ENCODE measurements at regions not wholly inside any gene's neighbourhood (a gene's known extent, or its start where the extent isn't known, plus 50 kb on each side); places are given as distances from the start of the nearest gene placed in this dataset.

GRCh38 chr6:115004982-115005381 is 662.2 kb upstream of the HS3ST5 start:
- Histone ChIP-seq H3K4me2 (no peak overlapping the region), H3K9me2 (ENCODE audit: insufficient read depth) (no peaks in the 10 kb centered on the region), H2AFZ (peak overlapping the region; percentile 29; the same call in 1 of the 2 replicates), H3K27ac (ENCODE audit: low read depth) (no peak overlapping the region), H4K20me1 (replicated peaks; ENCODE audit: insufficient read depth) (no peaks in the 10 kb centered on the region), H3K79me2 (replicated peaks; ENCODE audit: insufficient read depth) (no peaks in the 10 kb centered on the region), H3K4me3 (no peak overlapping the region), H3F3A (replicated peaks; ENCODE audit: low read depth) (no peaks in the 10 kb centered on the region), H3K4me1 (ENCODE audit: insufficient read depth) (no peaks in the 10 kb centered on the region), H3K27me3 (ENCODE audit: insufficient read depth) (no peaks in the 10 kb centered on the region), H3K36me3 (ENCODE audit: insufficient read depth) (no peaks in the 10 kb centered on the region)
- Mint-ChIP-seq H3K4me1 (0 out of 3 replicates have a peak, but pooled peaks cover 2% of the 10 kb centered on the region), H3K27me3 (ENCODE audit: insufficient read depth, low read depth, poor library complexity) (no peaks in the 10 kb centered on the region), H3K9me3 (peaks cover 8% of the 10 kb centered on the region; the same call in 1 of the 3 replicates), H3K36me3 (ENCODE audit: low read depth) (peaks cover 7% of the 10 kb centered on the region; the same call in 2 of the 3 replicates), H3K27ac (no peak overlapping the region), H3K4me3 (no peak overlapping the region)
- DNase-seq (ENCODE audit: low spot score): peak; percentile 22
- ATAC-seq: no peak
- TF ChIP-seq, protein P1, sequence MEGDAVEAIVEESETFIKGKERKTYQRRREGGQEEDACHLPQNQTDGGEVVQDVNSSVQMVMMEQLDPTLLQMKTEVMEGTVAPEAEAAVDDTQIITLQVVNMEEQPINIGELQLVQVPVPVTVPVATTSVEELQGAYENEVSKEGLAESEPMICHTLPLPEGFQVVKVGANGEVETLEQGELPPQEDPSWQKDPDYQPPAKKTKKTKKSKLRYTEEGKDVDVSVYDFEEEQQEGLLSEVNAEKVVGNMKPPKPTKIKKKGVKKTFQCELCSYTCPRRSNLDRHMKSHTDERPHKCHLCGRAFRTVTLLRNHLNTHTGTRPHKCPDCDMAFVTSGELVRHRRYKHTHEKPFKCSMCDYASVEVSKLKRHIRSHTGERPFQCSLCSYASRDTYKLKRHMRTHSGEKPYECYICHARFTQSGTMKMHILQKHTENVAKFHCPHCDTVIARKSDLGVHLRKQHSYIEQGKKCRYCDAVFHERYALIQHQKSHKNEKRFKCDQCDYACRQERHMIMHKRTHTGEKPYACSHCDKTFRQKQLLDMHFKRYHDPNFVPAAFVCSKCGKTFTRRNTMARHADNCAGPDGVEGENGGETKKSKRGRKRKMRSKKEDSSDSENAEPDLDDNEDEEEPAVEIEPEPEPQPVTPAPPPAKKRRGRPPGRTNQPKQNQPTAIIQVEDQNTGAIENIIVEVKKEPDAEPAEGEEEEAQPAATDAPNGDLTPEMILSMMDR (conservative IDR thresholded peaks at IDR 0.05; ENCODE audit: low read depth in 2 of 2): peak in 1 of 2 experiments; percentile 15; a peak in 1 of 4 replicates
- TF ChIP-seq REST (IDR thresholded peaks at IDR 0.05; ENCODE audit: unreplicated experiment): no peak

DNA sequence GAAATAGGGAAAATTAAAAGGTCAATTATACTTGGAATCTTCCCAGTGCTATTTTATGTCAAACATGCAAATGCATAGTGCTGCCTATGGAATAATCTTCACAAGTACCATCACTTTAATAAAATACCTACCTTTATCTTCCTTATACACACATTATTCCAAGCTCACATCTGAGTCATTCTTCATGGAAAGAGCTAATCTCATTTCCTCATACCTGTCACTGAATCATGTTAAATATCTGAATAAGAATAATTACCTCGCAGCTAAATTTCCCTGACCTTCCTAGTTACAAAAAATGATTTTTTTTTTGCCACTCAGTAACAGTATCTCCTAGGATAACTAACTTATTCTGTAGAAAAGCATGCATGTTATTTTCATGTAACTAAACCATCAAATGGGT is 661.4 kb upstream of the HS3ST5 start:
- no peaks in the 10 kb centered on the region for H3K9me2 ChIP-seq (ENCODE audit: insufficient read depth)
- H3K4me3 Mint-ChIP-seq: no peak overlapping the region
- H3K4me1 Mint-ChIP-seq: 0 out of 3 replicates have a peak, but pooled peaks cover 2% of the 10 kb centered on the region
- H3F3A ChIP-seq (replicated peaks; ENCODE audit: low read depth): no peaks in the 10 kb centered on the region
- ATAC-seq (no peak), DNase-seq (ENCODE audit: low spot score) (no peak)
- H3K9me3 Mint-ChIP-seq: peaks cover 13% of the 10 kb centered on the region; the same call in 1 of the 3 replicates
- no peaks in the 10 kb centered on the region for H3K27me3 Mint-ChIP-seq (ENCODE audit: insufficient read depth, low read depth, poor library complexity)
- no peak overlapping the region for H2AFZ ChIP-seq
- H3K27me3 ChIP-seq (ENCODE audit: insufficient read depth): no peaks in the 10 kb centered on the region
- H3K79me2 ChIP-seq (replicated peaks; ENCODE audit: insufficient read depth): no peaks in the 10 kb centered on the region
- no peak overlapping the region for H3K4me3 ChIP-seq
- H3K4me2 ChIP-seq: no peak overlapping the region
- no peaks in the 10 kb centered on the region for H3K4me1 ChIP-seq (ENCODE audit: insufficient read depth)
- no peak overlapping the region for H3K27ac ChIP-seq (ENCODE audit: low read depth)
- H4K20me1 ChIP-seq (replicated peaks; ENCODE audit: insufficient read depth): no peaks in the 10 kb centered on the region
- no peak overlapping the region; the same call in 1 of the 2 replicates for H3K27ac Mint-ChIP-seq
- peaks cover 7% of the 10 kb centered on the region; the same call in 2 of the 3 replicates for H3K36me3 Mint-ChIP-seq (ENCODE audit: low read depth)
- no peaks in the 10 kb centered on the region for H3K36me3 ChIP-seq (ENCODE audit: insufficient read depth)
- TF ChIP-seq POLR2AphosphoS5 (IDR thresholded peaks at IDR 0.05; ENCODE audit: low read depth) (no peak), NANOG (IDR thresholded peaks at IDR 0.05; ENCODE audit: borderline replicate concordance) (no peak), JUNB (IDR thresholded peaks at IDR 0.05; ENCODE audit: unreplicated experiment) (no peak), REST (IDR thresholded peaks at IDR 0.05; ENCODE audit: unreplicated experiment) (no peak), ZNF331 (CRISPR knock-in tag; IDR thresholded peaks at IDR 0.05; ENCODE audit: low read depth) (no peak)

Data from GM23338 (cell line).